ENCODE measurements at regions not wholly inside any gene's neighbourhood (a gene's known extent, or its start where the extent isn't known, plus 50 kb on each side); places are given as distances from the start of the nearest gene placed in this dataset. TPM values are rescaled to one million over a fixed set of nuclear protein-coding genes. Genes with fewer than 3 reads are reported as not detected.

DNA sequence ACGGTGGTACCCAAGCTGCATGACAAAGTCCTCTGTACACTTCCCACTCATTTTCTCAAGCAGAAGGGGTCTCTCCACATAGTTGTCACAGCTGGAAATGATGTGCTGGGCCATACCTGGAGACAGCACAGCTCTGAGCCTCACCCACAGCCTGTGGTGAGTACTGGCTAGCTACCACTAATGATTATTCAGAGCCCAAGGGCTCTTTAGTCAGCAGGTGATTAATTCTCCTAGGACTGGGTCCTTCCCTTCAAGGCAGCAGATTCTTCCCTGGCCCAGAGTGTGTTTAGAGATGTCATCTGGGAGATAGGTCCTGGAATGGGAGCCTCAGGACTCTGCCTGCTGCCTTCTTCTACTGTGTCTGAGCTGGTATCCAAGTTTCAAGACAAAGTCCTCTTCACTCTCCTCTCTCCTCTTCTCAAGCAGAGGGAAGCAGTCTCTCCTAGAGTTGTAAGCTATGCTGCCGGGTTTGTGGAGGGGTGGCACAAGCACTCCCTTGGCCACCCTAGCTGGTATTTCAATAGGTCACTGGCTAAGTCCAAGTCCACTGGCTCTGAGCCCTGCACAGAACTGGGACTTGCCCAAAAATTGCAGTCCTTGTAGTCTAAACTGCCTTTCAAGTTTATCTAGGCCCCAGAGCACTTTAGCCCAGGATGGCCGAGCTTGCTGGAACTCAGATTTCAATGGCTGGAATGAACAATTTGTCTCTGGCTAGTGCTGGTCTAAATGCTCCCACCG is 49.8 kb upstream of the VGLL2 start:
- Histone ChIP-seq H2AFZ (ENCODE audit: low read depth, low read length) (no peak overlapping the region), H3K9me1 (ENCODE audit: control insufficient read depth, insufficient read depth, low read length) (no peaks in the 10 kb centered on the region), H3K4me2 (ENCODE audit: insufficient read depth, low read length) (no peak overlapping the region), H3K9ac (ENCODE audit: insufficient read depth in 1 of 2, low read depth in 2 of 2, low read length in 2 of 2) (no peak overlapping the region), H3K9me3 (replicated peaks; ENCODE audit: control insufficient read depth, insufficient read depth, low read depth, low read length) (no peaks in the 10 kb centered on the region), H4K20me1 (replicated peaks; ENCODE audit: control insufficient read depth, insufficient read depth, low read length) (no peaks in the 10 kb centered on the region), H3K79me2 (ENCODE audit: control insufficient read depth, insufficient read depth, low read length) (no peaks in the 10 kb centered on the region), H3K27ac (ENCODE audit: extremely low read depth, low read depth, low read length) (no peak overlapping the region), H3K4me1 (replicated peaks in 1 of 2; ENCODE audit: control insufficient read depth in 2 of 2, insufficient read depth in 2 of 2, low read length in 2 of 2) (no peaks in the 10 kb centered on the region), H3K4me3 (no peak overlapping the region), H3K36me3 (ENCODE audit: control insufficient read depth, insufficient read depth, low read length) (no peaks in the 10 kb centered on the region), H3K27me3 (ENCODE audit: control insufficient read depth in 2 of 2, insufficient read depth in 2 of 2, low read length in 2 of 2) (no peaks in the 10 kb centered on the region)
- BruUV-seq (replicated peaks) = no TSS peak
- POLR2A ChIA-PET = no interaction called here
- TF ChIP-seq, protein P1, sequence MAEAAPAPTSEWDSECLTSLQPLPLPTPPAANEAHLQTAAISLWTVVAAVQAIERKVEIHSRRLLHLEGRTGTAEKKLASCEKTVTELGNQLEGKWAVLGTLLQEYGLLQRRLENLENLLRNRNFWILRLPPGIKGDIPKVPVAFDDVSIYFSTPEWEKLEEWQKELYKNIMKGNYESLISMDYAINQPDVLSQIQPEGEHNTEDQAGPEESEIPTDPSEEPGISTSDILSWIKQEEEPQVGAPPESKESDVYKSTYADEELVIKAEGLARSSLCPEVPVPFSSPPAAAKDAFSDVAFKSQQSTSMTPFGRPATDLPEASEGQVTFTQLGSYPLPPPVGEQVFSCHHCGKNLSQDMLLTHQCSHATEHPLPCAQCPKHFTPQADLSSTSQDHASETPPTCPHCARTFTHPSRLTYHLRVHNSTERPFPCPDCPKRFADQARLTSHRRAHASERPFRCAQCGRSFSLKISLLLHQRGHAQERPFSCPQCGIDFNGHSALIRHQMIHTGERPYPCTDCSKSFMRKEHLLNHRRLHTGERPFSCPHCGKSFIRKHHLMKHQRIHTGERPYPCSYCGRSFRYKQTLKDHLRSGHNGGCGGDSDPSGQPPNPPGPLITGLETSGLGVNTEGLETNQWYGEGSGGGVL (CRISPR knock-in tag; IDR thresholded peaks at IDR 0.05) = no peak
- no peak for TF ChIP-seq SMARCA5 (IDR thresholded peaks at IDR 0.05)
- TF ChIP-seq PRMT5 (CRISPR knock-in tag; IDR thresholded peaks at IDR 0.05) = no peak
- no peak for TF ChIP-seq HDAC8 (tag; IDR thresholded peaks at IDR 0.05)
- no peak for TF ChIP-seq ATF7 (IDR thresholded peaks at IDR 0.05)
- TF ChIP-seq, protein P2, sequence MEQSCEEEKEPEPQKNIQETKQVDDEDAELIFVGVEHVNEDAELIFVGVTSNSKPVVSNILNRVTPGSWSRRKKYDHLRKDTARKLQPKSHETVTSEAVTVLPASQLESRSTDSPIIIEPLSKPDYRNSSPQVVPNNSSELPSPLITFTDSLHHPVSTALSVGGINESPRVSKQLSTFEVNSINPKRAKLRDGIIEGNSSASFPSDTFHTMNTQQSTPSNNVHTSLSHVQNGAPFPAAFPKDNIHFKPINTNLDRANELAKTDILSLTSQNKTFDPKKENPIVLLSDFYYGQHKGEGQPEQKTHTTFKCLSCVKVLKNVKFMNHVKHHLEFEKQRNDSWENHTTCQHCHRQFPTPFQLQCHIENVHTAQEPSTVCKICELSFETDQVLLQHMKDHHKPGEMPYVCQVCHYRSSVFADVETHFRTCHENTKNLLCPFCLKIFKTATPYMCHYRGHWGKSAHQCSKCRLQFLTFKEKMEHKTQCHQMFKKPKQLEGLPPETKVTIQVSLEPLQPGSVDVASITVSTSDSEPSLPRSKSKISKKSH (CRISPR knock-in tag; IDR thresholded peaks at IDR 0.05) = no peak
- no peak for TF ChIP-seq ZNF717 (CRISPR knock-in tag; IDR thresholded peaks at IDR 0.05)
- DNase-seq (ENCODE audit: extremely low read depth in 1 of 4, low spot score in 3 of 4) (no peak), FAIRE-seq (no peak), ATAC-seq (no peak)
- in situ Hi-C loops (cut with MboI) (no loop called here), intact Hi-C loops (cut with micrococcal nuclease) (no loop called here)
- CTCF ChIA-PET (ENCODE audit: low intra/inter-chr PET ratio) = no interaction called here
- 0% methylated on average over 4 of the region's 4 CpGs for WGBS (ENCODE audit: insufficient coverage, low coverage, missing lambda C conversion rate)

Small RNA genes lying in the stretch of these regions (small RNA-seq; reads per million reads assigned to genes)
- gene RNA5SP214 = 15.1 reads per million, percentile 96 among the genes with 10 or more reads in this experiment
- not detected for gene RPS29P13
